ENCODE measurements at regions not wholly inside any gene's neighbourhood (a gene's known extent, or its start where the extent isn't known, plus 50 kb on each side); places are given as distances from the start of the nearest gene placed in this dataset.

DNA sequence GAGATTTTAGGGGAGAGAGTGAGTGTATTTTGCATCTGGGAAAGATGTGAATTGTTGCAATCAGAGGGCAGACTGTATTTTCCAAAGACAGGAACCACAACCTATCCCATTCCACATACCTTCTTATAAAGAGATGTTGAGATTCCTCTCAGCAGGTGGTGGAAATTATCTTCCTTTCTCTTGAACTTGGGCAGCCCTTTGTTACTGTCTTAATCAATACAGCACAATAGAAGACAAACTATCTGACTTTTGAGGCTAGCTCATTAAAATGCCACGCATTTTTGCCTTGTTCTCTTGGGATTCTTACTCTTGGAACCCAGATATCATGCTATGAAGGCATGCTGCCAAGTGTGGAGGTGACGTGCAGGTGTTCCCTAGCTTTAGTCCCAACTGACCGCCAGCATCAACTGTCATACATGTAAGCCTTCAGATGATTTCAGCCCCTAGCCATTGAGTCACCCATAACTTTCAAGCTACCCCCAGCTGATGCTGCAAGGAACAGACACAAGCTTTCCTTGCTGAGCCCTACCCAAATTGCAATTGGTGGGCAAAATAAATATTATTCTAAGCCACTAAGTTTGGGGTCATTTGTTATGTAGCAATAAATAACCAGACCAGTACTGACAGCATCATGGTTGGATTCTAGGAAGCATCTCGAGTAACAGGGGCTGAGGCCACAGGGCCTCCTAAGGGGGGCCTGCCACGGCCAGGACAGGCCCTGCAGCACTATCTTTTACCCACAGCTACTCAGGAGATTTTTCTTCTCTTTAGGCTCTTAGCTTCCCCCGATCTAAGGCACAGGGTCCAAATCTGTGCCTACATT is 63.0 kb downstream of the RPL27A start:
- CTCF ChIA-PET (ENCODE audit: low intra/inter-chr PET ratio), result no interaction called here
- WGBS (ENCODE audit: insufficient coverage, low coverage, missing lambda C conversion rate), result under 1% methylated on average over 6 of the region's 6 CpGs
- BruUV-seq (replicated peaks), result no TSS peak
- POLR2A ChIA-PET, result no interaction called here
- Histone ChIP-seq H3K79me2 (ENCODE audit: control insufficient read depth, insufficient read depth, low read length) (no peaks in the 10 kb centered on the region), H3K4me1 (replicated peaks in 1 of 2; ENCODE audit: control insufficient read depth in 2 of 2, insufficient read depth in 2 of 2, low read length in 2 of 2) (no peaks in the 10 kb centered on the region), H3K36me3 (ENCODE audit: control insufficient read depth, insufficient read depth, low read length) (no peaks in the 10 kb centered on the region), H3K4me3 (no peak overlapping the region), H3K27ac (ENCODE audit: extremely low read depth, low read depth, low read length) (no peak overlapping the region), H3K27me3 (ENCODE audit: control insufficient read depth in 2 of 2, insufficient read depth in 2 of 2, low read length in 2 of 2) (peaks cover 4 to 26% of the 10 kb centered on the region in 2 experiments; a peak in 4 of 5 replicates), H3K4me2 (ENCODE audit: insufficient read depth, low read length) (no peak overlapping the region), H4K20me1 (replicated peaks; ENCODE audit: control insufficient read depth, insufficient read depth, low read length) (no peaks in the 10 kb centered on the region), H3K9ac (ENCODE audit: insufficient read depth in 1 of 2, low read depth in 2 of 2, low read length in 2 of 2) (no peak overlapping the region), H2AFZ (ENCODE audit: low read depth, low read length) (no peak overlapping the region), H3K9me3 (replicated peaks; ENCODE audit: control insufficient read depth, insufficient read depth, low read depth, low read length) (no peaks in the 10 kb centered on the region), H3K9me1 (ENCODE audit: control insufficient read depth, insufficient read depth, low read length) (no peaks in the 10 kb centered on the region)
- intact Hi-C loops (cut with micrococcal nuclease), result no loop called here
- no peak for ATAC-seq
- DNase-seq (ENCODE audit: extremely low read depth in 1 of 4, low spot score in 3 of 4), result no peak
- in situ Hi-C loops (cut with MboI), result no loop called here
- no peak for FAIRE-seq
- TF ChIP-seq ELF2 (CRISPR knock-in tag; IDR thresholded peaks at IDR 0.05), result no peak
- TF ChIP-seq, protein P1, sequence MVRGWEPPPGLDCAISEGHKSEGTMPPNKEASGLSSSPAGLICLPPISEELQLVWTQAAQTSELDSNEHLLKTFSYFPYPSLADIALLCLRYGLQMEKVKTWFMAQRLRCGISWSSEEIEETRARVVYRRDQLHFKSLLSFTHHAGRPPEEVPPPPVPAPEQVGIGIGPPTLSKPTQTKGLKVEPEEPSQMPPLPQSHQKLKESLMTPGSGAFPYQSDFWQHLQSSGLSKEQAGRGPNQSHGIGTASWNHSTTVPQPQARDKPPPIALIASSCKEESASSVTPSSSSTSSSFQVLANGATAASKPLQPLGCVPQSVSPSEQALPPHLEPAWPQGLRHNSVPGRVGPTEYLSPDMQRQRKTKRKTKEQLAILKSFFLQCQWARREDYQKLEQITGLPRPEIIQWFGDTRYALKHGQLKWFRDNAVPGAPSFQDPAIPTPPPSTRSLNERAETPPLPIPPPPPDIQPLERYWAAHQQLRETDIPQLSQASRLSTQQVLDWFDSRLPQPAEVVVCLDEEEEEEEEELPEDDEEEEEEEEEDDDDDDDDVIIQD (CRISPR knock-in tag; IDR thresholded peaks at IDR 0.05), result no peak
- TF ChIP-seq ZNF830 (CRISPR knock-in tag; IDR thresholded peaks at IDR 0.05), result no peak
- TF ChIP-seq CBFA2T3 (IDR thresholded peaks at IDR 0.05), result no peak
- TF ChIP-seq BRF2 (IDR thresholded peaks at IDR 0.05; ENCODE audit: borderline replicate concordance, insufficient read depth, insufficient read length), result no peak
- no peak for TF ChIP-seq ZNF583 (CRISPR knock-in tag; IDR thresholded peaks at IDR 0.05)
- no peak for TF ChIP-seq ZNF274 (IDR thresholded peaks at IDR 0.05; ENCODE audit: borderline replicate concordance, low read depth, low read length)
- TF ChIP-seq MTF1 (CRISPR knock-in tag; IDR thresholded peaks at IDR 0.05; ENCODE audit: borderline replicate concordance), result no peak
- TF ChIP-seq JUN (IDR thresholded peaks at IDR 0.05; ENCODE audit: borderline replicate concordance, low read depth, low read length), result no peak
- TF ChIP-seq JUN (CRISPR knock-in tag; IDR thresholded peaks at IDR 0.05; ENCODE audit: borderline replicate concordance), result no peak
- no peak for TF ChIP-seq POLR3G (IDR thresholded peaks at IDR 0.05; ENCODE audit: extremely low read depth, insufficient read length, insufficient replicate concordance)
- no peak for TF ChIP-seq MEIS2 (IDR thresholded peaks at IDR 0.05; ENCODE audit: partially characterized antibody)
- TF ChIP-seq POLR2AphosphoS2 (IDR thresholded peaks at IDR 0.05; ENCODE audit: low read length), result no peak

All from K562 (cell line).